ENCODE measurements at regions not wholly inside any gene's neighbourhood (a gene's known extent, or its start where the extent isn't known, plus 50 kb on each side); places are given as distances from the start of the nearest gene placed in this dataset.
A peak's percentile ranks its signal among the peaks of the same experiment; 100 is the strongest.
"Not testable (repeated sequence)": the region's sequence is repeated elsewhere in the genome, so short reads cannot be mapped to it uniquely, and the experiment has no call there.

- H3K27me3 ChIP-seq (ENCODE audit: low read depth) = no peaks in the 10 kb centered on the region
- TF ChIP-seq CTCF (IDR thresholded peaks at IDR 0.05; ENCODE audit: borderline replicate concordance) = no peak
- peaks cover 19% of the 10 kb centered on the region for H3K9me3 ChIP-seq (replicated peaks)
- H3K27ac ChIP-seq (replicated peaks) = no peak overlapping the region
- H3K36me3 ChIP-seq = no peaks in the 10 kb centered on the region
- no peak for DNase-seq
- intact Hi-C loops (cut with micrococcal nuclease) = no loop called here
- H3K4me1 ChIP-seq = peaks cover 8% of the 10 kb centered on the region
- H3K4me3 ChIP-seq = no peak overlapping the region
Observed at GRCh38 chr10:118926441-118926840, 103.1 kb upstream of the NANOS1 start.

GRCh38 chr10:118926903-118927302 is 102.6 kb upstream of the NANOS1 start:
- no peaks in the 10 kb centered on the region for H3K36me3 ChIP-seq
- DNase-seq = no peak
- H3K27ac ChIP-seq (replicated peaks) = peak overlapping the region; percentile 10
- peaks cover 24% of the 10 kb centered on the region for H3K9me3 ChIP-seq (replicated peaks)
- intact Hi-C loops (cut with micrococcal nuclease) = no loop called here
- no peak for TF ChIP-seq CTCF (IDR thresholded peaks at IDR 0.05; ENCODE audit: borderline replicate concordance)
- peaks cover 8% of the 10 kb centered on the region for H3K4me1 ChIP-seq
- H3K4me3 ChIP-seq = no peak overlapping the region
- no peaks in the 10 kb centered on the region for H3K27me3 ChIP-seq (ENCODE audit: low read depth)

GRCh38 chr10:118927321-118927720 is 102.2 kb upstream of the NANOS1 start:
- intact Hi-C loops (cut with micrococcal nuclease) = no loop called here
- Histone ChIP-seq H3K27me3 (ENCODE audit: low read depth) (no peaks in the 10 kb centered on the region), H3K9me3 (replicated peaks) (peaks cover 28% of the 10 kb centered on the region), H3K4me1 (peaks cover 8% of the 10 kb centered on the region), H3K27ac (replicated peaks) (no peak overlapping the region), H3K36me3 (no peaks in the 10 kb centered on the region), H3K4me3 (no peak overlapping the region)
- TF ChIP-seq CTCF (IDR thresholded peaks at IDR 0.05; ENCODE audit: borderline replicate concordance) = no peak
- DNase-seq = no peak

- H3K4me1 ChIP-seq = peaks cover 8% of the 10 kb centered on the region
- intact Hi-C loops (cut with micrococcal nuclease) = no loop called here
- H3K9me3 ChIP-seq (replicated peaks) = peaks cover 30% of the 10 kb centered on the region
- TF ChIP-seq CTCF (IDR thresholded peaks at IDR 0.05; ENCODE audit: borderline replicate concordance) = no peak
- H3K36me3 ChIP-seq = no peaks in the 10 kb centered on the region
- DNase-seq = no peak
- no peak overlapping the region for H3K4me3 ChIP-seq
- H3K27ac ChIP-seq (replicated peaks) = no peak overlapping the region
- H3K27me3 ChIP-seq (ENCODE audit: low read depth) = no peaks in the 10 kb centered on the region
Observed at GRCh38 chr10:118930614-118931013, 98.9 kb upstream of the NANOS1 start.

- DNase-seq = no peak
- no peak for TF ChIP-seq CTCF (IDR thresholded peaks at IDR 0.05; ENCODE audit: borderline replicate concordance)
- Histone ChIP-seq H3K27me3 (ENCODE audit: low read depth) (no peaks in the 10 kb centered on the region), H3K4me3 (no peak overlapping the region), H3K4me1 (peaks cover 7% of the 10 kb centered on the region), H3K36me3 (no peaks in the 10 kb centered on the region), H3K27ac (replicated peaks) (no peak overlapping the region), H3K9me3 (replicated peaks) (peaks cover 30% of the 10 kb centered on the region)
- intact Hi-C loops (cut with micrococcal nuclease) = no loop called here
Observed at GRCh38 chr10:118931436-118931835, 98.1 kb upstream of the NANOS1 start.

GRCh38 chr10:118932154-118932553 is 97.4 kb upstream of the NANOS1 start:
- H3K4me1 ChIP-seq; H3K36me3 ChIP-seq; H3K27ac ChIP-seq (replicated peaks); H3K27me3 ChIP-seq (ENCODE audit: low read depth); DNase-seq; intact Hi-C loops (cut with micrococcal nuclease); H3K4me3 ChIP-seq: not testable (repeated sequence)
- peaks cover 30% of the 10 kb centered on the region for H3K9me3 ChIP-seq (replicated peaks)

All from left ventricle myocardium inferior (tissue), 1 donor.